Osteoblast (primary cell): ENCODE measurements at regions not wholly inside any gene's neighbourhood (a gene's known extent, or its start where the extent isn't known, plus 50 kb on each side); places are given as distances from the start of the nearest gene placed in this dataset.

ENCODE experiments used
- DNase-seq: peaks from one replicate; pipeline ENCODE4 v3.0.0; 2011; ENCODE audit warnings: low spot score, mixed read lengths; ENCODE audit not compliant: insufficient read length; ENCODE audit errors: missing footprints
- H2AFZ ChIP-seq: 2 replicates; pipeline ENCODE4 v1.6.0; 2011; ENCODE audit warnings: mild to moderate bottlenecking, low read length
- H3K27ac ChIP-seq: 2 replicates; pipeline ENCODE4 v1.5.1; 2011; ENCODE audit warnings: mild to moderate bottlenecking, low read depth, low read length, moderate library complexity
- H3K27me3 ChIP-seq: 2 replicates; pipeline ENCODE4 v1.6.0; 2012; ENCODE audit warnings: mild to moderate bottlenecking, control low read depth, inconsistent platforms, low read length, moderate library complexity; ENCODE audit not compliant: insufficient read depth
- H3K36me3 ChIP-seq: 2 replicates; pipeline ENCODE4 v1.5.1; 2011; ENCODE audit warnings: mild to moderate bottlenecking, low read length, control low read depth, moderate library complexity; ENCODE audit not compliant: insufficient read depth
- H3K4me1 ChIP-seq: 2 replicates; pipeline ENCODE4 v1.5.1; 2011; ENCODE audit warnings: mild to moderate bottlenecking, low read length, control low read depth, moderate library complexity; ENCODE audit not compliant: insufficient read depth
- H3K4me2 ChIP-seq: 2 replicates; pipeline ENCODE4 v1.6.0; 2011; ENCODE audit warnings: mild to moderate bottlenecking, low read length; ENCODE audit not compliant: insufficient read depth
- H3K4me3 ChIP-seq: fragments of 200-600 bp; sonication (generic); 3 replicates; pipeline ENCODE4 v1.5.1; 2012; ENCODE audit warnings: mild to moderate bottlenecking, low read length, inconsistent platforms; ENCODE audit not compliant: insufficient read depth
- H3K79me2 ChIP-seq: 2 replicates; pipeline ENCODE4 v1.6.0; 2012; ENCODE audit warnings: mild to moderate bottlenecking, low read length, control low read depth, inconsistent platforms; ENCODE audit not compliant: insufficient read depth
- H3K9me3 ChIP-seq: 2 replicates; pipeline ENCODE4 v1.5.1; 2011; ENCODE audit warnings: low read depth, low read length, control low read depth
- H4K20me1 ChIP-seq: 2 replicates; pipeline ENCODE4 v1.6.0; 2012; ENCODE audit warnings: mild to moderate bottlenecking, low read length, control low read depth; ENCODE audit not compliant: insufficient read depth
- CTCF ChIP-seq: IDR thresholded peaks from 2 replicates; pipeline ENCODE4 v1.5.1; 2011; ENCODE audit warnings: mild to moderate bottlenecking, low read depth, low read length, moderate library complexity; ENCODE audit errors: extremely low read depth

GRCh38 chr7:118306771-118307170, 82.3 kb downstream of the ANKRD7 start:
- Histone ChIP-seq H3K36me3 (no peaks in the 10 kb centered on the region), H3K4me3 (no peak overlapping the region), H3K79me2 (no peaks in the 10 kb centered on the region), H4K20me1 (no peaks in the 10 kb centered on the region), H3K27me3 (no peaks in the 10 kb centered on the region), H3K4me2 (no peak overlapping the region), H2AFZ (no peak overlapping the region), H3K27ac (no peak overlapping the region), H3K4me1 (no peaks in the 10 kb centered on the region), H3K9me3 (no peaks in the 10 kb centered on the region)
- no peak for DNase-seq
- TF ChIP-seq CTCF: no peak

- Histone ChIP-seq H3K36me3 (no peaks in the 10 kb centered on the region), H3K27ac (no peak overlapping the region), H3K4me1 (no peaks in the 10 kb centered on the region), H3K9me3 (no peaks in the 10 kb centered on the region), H3K4me3 (no peak overlapping the region), H3K4me2 (no peak overlapping the region), H2AFZ (no peak overlapping the region), H4K20me1 (no peaks in the 10 kb centered on the region), H3K27me3 (no peaks in the 10 kb centered on the region), H3K79me2 (no peaks in the 10 kb centered on the region)
- no peak for TF ChIP-seq CTCF
- no peak for DNase-seq
These were observed 86.8 kb downstream of the ANKRD7 start for GRCh38 chr7:118311121-118311836.

GRCh38 chr7:118312051-118312450, 87.5 kb downstream of the ANKRD7 start:
- H3K9me3 ChIP-seq: no peaks in the 10 kb centered on the region
- no peak for DNase-seq
- H3K27me3 ChIP-seq: no peaks in the 10 kb centered on the region
- H3K4me1 ChIP-seq: no peaks in the 10 kb centered on the region
- H4K20me1 ChIP-seq: no peaks in the 10 kb centered on the region
- no peak overlapping the region for H2AFZ ChIP-seq
- H3K79me2 ChIP-seq: no peaks in the 10 kb centered on the region
- no peak overlapping the region for H3K4me2 ChIP-seq
- H3K4me3 ChIP-seq: no peak overlapping the region
- no peaks in the 10 kb centered on the region for H3K36me3 ChIP-seq
- no peak overlapping the region for H3K27ac ChIP-seq
- no peak for TF ChIP-seq CTCF

GRCh38 chr7:118312966-118313365, 88.5 kb downstream of the ANKRD7 start:
- no peaks in the 10 kb centered on the region for H4K20me1 ChIP-seq
- H3K27ac ChIP-seq: no peak overlapping the region
- H3K27me3 ChIP-seq: no peaks in the 10 kb centered on the region
- H3K36me3 ChIP-seq: no peaks in the 10 kb centered on the region
- H3K4me2 ChIP-seq: no peak overlapping the region
- no peaks in the 10 kb centered on the region for H3K9me3 ChIP-seq
- no peak for DNase-seq
- H3K4me3 ChIP-seq: no peak overlapping the region
- H2AFZ ChIP-seq: no peak overlapping the region
- no peak for TF ChIP-seq CTCF
- H3K79me2 ChIP-seq: no peaks in the 10 kb centered on the region
- no peaks in the 10 kb centered on the region for H3K4me1 ChIP-seq
